Islet precursor cell (in vitro differentiated cells): ENCODE measurements at regions not wholly inside any gene's neighbourhood (a gene's known extent, or its start where the extent isn't known, plus 50 kb on each side); places are given as distances from the start of the nearest gene placed in this dataset.

ENCODE experiments used
- DNase-seq: peaks from one replicate; pipeline ENCODE4 v3.0.0-alpha.2; 2018

GRCh38 chr2:207463433-207463832 is 66.3 kb upstream of the CREB1 start:
- DNase-seq = no peak

- no peak for DNase-seq
Measured at GRCh38 chr2:207464007-207464406, 65.8 kb upstream of the CREB1 start.

- DNase-seq = no peak
Measured at GRCh38 chr2:207465894-207466293, 63.9 kb upstream of the CREB1 start.

GRCh38 chr2:207467716-207468347 is 61.9 kb upstream of the CREB1 start:
- DNase-seq = no peak

GRCh38 chr2:207468488-207468887 is 61.3 kb upstream of the CREB1 start:
- no peak for DNase-seq

- no peak for DNase-seq
Measured at GRCh38 chr2:207469451-207469850, 60.3 kb upstream of the CREB1 start.

- DNase-seq = no peak
Measured at GRCh38 chr2:207469943-207470729, 59.6 kb upstream of the CREB1 start.

GRCh38 chr2:207471261-207471660 is 58.5 kb upstream of the CREB1 start:
- DNase-seq = no peak

- no peak for DNase-seq
Measured at GRCh38 chr2:207472343-207473048, 57.3 kb upstream of the CREB1 start.

GRCh38 chr2:207473049-207473930 is 56.5 kb upstream of the CREB1 start:
- DNase-seq = peak; percentile 71

- no peak for DNase-seq
Measured at GRCh38 chr2:207473931-207474235, 55.9 kb upstream of the CREB1 start.

GRCh38 chr2:207474863-207475485 is 54.8 kb upstream of the CREB1 start:
- no peak for DNase-seq

- DNase-seq = peak; percentile 75
Measured at GRCh38 chr2:207475546-207475945, 54.2 kb upstream of the CREB1 start.

- DNase-seq = no peak
Measured at GRCh38 chr2:207477896-207478295, 51.9 kb upstream of the CREB1 start.

- no peak for DNase-seq
Measured at GRCh38 chr2:207478572-207478971, 51.2 kb upstream of the CREB1 start.

- DNase-seq = no peak
Measured at GRCh38 chr2:207479198-207479785, 50.5 kb upstream of the CREB1 start.
